ENCODE measurements at regions not wholly inside any gene's neighbourhood (a gene's known extent, or its start where the extent isn't known, plus 50 kb on each side); places are given as distances from the start of the nearest gene placed in this dataset.
"Not testable (repeated sequence)": the region's sequence is repeated elsewhere in the genome, so short reads cannot be mapped to it uniquely, and the experiment has no call there.

- no peak for DNase-seq
These were observed 109.8 kb downstream of the IL12A start for GRCh38 chr3:160098261-160098908.

DNA sequence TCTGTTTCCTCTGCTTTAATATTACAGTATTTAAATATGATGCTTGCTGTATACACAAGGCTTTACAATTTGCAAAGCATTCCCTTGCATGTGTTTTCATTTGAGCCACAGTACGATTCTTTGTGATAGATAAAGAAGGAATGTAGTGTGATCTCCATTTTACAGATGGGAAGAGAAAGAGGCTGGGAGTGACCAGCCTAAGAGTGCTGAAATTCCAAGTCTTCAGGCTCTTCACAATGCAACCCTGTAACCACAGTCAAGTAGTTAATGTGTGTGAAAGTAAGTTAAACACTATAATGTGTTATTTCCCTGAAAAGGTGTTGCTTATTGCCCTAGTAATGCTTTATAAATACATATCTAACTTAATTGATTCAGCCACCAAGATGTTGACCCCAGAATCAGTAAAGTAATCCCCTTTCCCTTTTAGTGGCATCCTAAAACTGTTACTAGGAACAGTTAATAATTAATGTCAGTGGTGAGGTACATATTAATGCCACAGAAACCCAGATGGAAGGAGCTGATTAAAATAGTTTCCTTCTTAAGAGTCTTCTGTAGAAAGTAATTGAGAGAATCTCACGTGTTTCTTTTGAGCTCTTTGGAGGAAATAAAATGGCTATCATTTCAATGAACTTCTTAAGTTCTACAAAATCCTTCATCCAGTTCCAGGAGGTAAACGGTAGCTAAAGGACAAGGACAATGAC is 110.4 kb downstream of the IL12A start:
- no peak for DNase-seq

- DNase-seq, result no peak
These were observed 111.2 kb downstream of the IL12A start for GRCh38 chr3:160099834-160100233.

DNA sequence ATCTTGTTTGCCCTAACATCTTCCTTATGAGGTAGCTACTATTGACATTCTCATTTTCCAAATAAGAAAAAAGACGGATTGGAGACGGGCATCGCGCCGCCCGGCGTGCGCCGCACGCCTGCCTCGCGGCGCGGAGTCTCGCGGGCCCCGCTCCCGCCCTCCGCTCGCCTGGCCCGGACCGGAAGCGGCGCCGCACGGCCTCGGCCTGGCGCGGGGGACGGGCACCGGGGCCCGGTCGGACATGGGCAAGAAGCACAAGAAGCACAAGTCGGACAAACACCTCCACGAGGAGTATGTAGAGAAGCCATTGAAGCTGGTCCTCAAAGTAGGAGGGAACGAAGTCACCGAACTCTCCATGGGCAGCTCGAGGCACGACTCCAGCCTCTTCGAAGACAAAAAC is 112.0 kb downstream of the IL12A start:
- DNase-seq, result no peak

DNA sequence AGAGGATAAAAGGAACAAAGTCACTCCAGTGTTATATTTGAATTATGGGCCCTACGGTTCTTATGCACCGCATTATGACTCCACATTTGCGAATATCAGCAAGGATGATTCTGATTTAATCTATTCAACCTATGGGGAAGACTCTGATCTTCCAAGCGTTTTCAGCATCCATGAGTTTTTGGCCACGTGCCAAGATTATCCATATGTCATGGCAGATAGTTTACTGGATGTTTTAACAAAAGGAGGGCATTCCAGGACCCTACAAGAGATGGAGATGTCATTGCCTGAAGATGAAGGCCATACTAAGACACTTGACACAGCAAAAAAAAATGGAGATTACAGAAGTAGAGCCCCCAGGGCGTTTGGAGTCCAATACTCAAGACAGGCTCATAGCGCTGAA is 113.4 kb downstream of the IL12A start:
- DNase-seq, result not testable (repeated sequence)

GRCh38 chr3:160103397-160103796 is 114.8 kb downstream of the IL12A start:
- DNase-seq, result no peak

- DNase-seq, result no peak
These were observed 117.4 kb downstream of the IL12A start for GRCh38 chr3:160105907-160106584.

GRCh38 chr3:160106905-160107861 is 118.0 kb upstream of the C3orf80 start:
- peak; percentile 43 for DNase-seq

DNA sequence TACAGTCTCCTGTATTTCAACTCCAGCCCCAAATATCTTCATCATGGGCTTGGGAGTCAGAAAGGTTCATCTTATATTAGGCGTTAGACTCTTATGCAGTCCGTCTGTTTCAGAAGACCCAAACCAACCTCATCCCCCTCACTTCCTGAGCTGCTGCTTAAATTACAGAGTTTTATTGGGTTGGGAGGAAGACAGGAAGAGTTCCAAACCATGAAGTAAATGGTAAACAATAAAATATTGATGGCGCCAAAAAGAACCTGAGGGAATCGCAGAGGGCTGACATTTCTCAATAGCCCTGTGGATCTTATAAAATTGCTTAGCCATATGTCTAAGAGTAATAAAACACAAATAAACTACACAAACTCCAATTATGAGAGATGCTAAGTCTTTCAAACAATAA is 116.9 kb upstream of the C3orf80 start:
- no peak for DNase-seq

- no peak for DNase-seq
These were observed 112.7 kb upstream of the C3orf80 start for GRCh38 chr3:160112481-160112880.

GRCh38 chr3:160112996-160113395 is 112.2 kb upstream of the C3orf80 start:
- DNase-seq, result no peak

GRCh38 chr3:160114355-160114995 is 110.7 kb upstream of the C3orf80 start:
- DNase-seq, result no peak

DNA sequence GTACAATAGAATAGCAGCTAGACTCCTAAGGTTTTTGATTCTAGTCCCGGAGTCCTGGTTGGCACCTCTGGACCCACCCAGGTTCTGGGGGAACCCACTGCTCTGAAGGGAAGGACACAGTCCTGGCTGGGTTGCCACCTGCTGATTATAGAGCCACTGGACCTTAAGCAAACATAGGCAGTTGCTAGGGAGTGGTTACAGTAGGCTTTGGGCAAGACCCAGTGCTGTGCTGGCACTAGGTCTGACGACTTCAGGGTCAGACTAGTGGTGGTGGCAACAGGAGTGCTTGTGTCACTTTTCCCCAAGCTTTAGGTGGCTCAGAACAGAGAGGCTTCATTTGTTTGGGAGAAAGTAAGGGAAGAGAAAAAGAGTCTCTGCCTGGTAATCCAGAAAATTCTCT is 109.8 kb upstream of the C3orf80 start:
- peak; percentile 12 for DNase-seq

DNA sequence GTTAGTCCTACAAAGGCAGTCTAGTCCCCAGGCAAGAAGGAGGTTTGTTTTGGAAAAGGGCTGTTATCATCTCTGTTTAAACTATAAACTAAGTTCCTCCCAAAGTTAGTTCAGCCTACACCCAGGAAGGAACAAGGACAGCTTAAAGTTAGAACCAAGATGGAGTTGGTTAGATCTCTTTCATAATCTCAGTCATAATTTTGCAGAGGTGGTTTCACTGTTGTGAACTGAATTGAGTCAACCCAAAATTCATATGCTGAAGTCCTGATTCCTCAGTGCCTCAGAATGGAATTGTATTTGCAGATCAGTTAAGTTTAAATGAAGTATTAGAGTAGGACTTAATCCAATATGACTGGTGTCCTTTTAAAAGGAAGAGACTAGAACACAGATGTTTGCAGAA is 101.0 kb upstream of the C3orf80 start:
- DNase-seq, result no peak

DNA sequence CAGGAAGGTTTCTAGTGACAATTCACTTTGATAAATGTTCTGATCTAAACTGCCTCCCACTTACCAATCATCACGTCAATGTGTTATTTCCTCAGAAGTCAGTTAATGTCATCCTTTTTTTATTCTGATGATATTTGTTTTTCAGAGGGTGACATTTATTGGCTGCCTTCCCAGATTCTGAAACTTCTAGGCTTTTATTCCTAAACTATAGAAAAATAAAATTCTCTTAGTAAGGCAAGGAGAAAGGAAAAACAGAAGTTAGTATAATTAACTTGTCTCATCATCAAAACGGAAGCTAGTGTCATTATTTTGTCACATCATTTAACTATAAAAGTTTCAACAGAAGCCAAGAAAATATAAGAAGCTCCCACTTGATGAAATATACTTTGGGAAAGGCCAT is 100.0 kb upstream of the C3orf80 start:
- DNase-seq, result peak; percentile 14

- no peak for DNase-seq
These were observed 99.2 kb upstream of the C3orf80 start for GRCh38 chr3:160126051-160126450.

- no peak for DNase-seq
These were observed 98.5 kb upstream of the C3orf80 start for GRCh38 chr3:160126761-160127160.

- no peak for DNase-seq
These were observed 97.9 kb upstream of the C3orf80 start for GRCh38 chr3:160127308-160127707.

- no peak for DNase-seq
These were observed 97.2 kb upstream of the C3orf80 start for GRCh38 chr3:160128056-160128455.

- DNase-seq, result no peak
These were observed 95.7 kb upstream of the C3orf80 start for GRCh38 chr3:160129459-160130061.

GRCh38 chr3:160130071-160130470 is 95.2 kb upstream of the C3orf80 start:
- no peak for DNase-seq

GRCh38 chr3:160130950-160131349 is 94.3 kb upstream of the C3orf80 start:
- DNase-seq, result no peak

All from DMS53 (cell line).